Hepatocyte (in vitro differentiated cells): ENCODE measurements at regions not wholly inside any gene's neighbourhood (a gene's known extent, or its start where the extent isn't known, plus 50 kb on each side); places are given as distances from the start of the nearest gene placed in this dataset.
A peak's percentile ranks its signal among the peaks of the same experiment; 100 is the strongest.

Experiments used
- DNase-seq: peaks from one replicate; pipeline ENCODE4 v3.0.0-alpha.2; 2016; ENCODE audit warnings: low spot score
- H2AFZ ChIP-seq: fragments of 200-600 bp; sonication (generic); 2 replicates; pipeline ENCODE4 v1.6.0; 2016; ENCODE audit warnings: antibody characterized with exemption, mild to moderate bottlenecking
- H3K27ac ChIP-seq: fragments of 200-600 bp; sonication (generic); 2 replicates; pipeline ENCODE4 v1.5.1; 2016; ENCODE audit warnings: mild to moderate bottlenecking
- H3K27me3 ChIP-seq: fragments of 200-600 bp; sonication (generic); 2 replicates; pipeline ENCODE4 v1.6.1; 2016
- H3K36me3 ChIP-seq: fragments of 200-600 bp; sonication (generic); replicated peaks from 2 replicates; pipeline ENCODE4 v1.5.1; 2016; ENCODE audit warnings: low read depth; ENCODE audit not compliant: insufficient read depth
- H3K4me1 ChIP-seq: fragments of 200-600 bp; sonication (generic); 2 replicates; pipeline ENCODE4 v1.5.1; 2016; ENCODE audit warnings: mild to moderate bottlenecking, moderate library complexity; ENCODE audit not compliant: insufficient read depth
- H3K4me2 ChIP-seq: fragments of 200-600 bp; sonication (generic); 2 replicates; pipeline ENCODE4 v1.6.0; 2016
- H3K4me3 ChIP-seq: fragments of 200-600 bp; sonication (generic); 2 replicates; pipeline ENCODE4 v1.5.1; 2016; ENCODE audit warnings: mild to moderate bottlenecking
- H3K79me2 ChIP-seq: fragments of 200-600 bp; sonication (generic); 2 replicates; pipeline ENCODE4 v1.6.0; 2017; ENCODE audit warnings: mild to moderate bottlenecking
- H3K9me2 ChIP-seq: fragments of 200-600 bp; sonication (generic); replicated peaks from 2 replicates; pipeline ENCODE4 v1.6.0; 2017; ENCODE audit warnings: mild to moderate bottlenecking; ENCODE audit not compliant: insufficient read depth
- H3K9me3 ChIP-seq: fragments of 200-600 bp; sonication (generic); 2 replicates; pipeline ENCODE4 v1.5.1; 2016; ENCODE audit warnings: low read depth, mild to moderate bottlenecking
- H4K20me1 ChIP-seq: fragments of 200-600 bp; sonication (generic); 2 replicates; pipeline ENCODE4 v1.6.0; 2016; ENCODE audit warnings: mild to moderate bottlenecking; ENCODE audit not compliant: insufficient read depth, poor library complexity, severe bottlenecking
- EZH2 ChIP-seq: fragments of 200-600 bp; sonication (generic); IDR thresholded peaks from 2 replicates; pipeline ENCODE4 v1.6.1; 2016; ENCODE audit warnings: antibody characterized with exemption, mild to moderate bottlenecking, borderline replicate concordance
- EZH2phosphoT487 ChIP-seq: fragments of 200-600 bp; sonication (generic); IDR thresholded peaks from one replicate; pipeline ENCODE4 v1.6.1; 2018; ENCODE audit warnings: antibody characterized with exemption, mild to moderate bottlenecking, low read depth, moderate library complexity; ENCODE audit not compliant: unreplicated experiment, severe bottlenecking
- WGBS: methylation state at CpG from one replicate; pipeline ENCODE4 v1.1.6; 2016; ENCODE audit warnings: low lambda C conversion rate; ENCODE audit errors: missing lambda C conversion rate; 5-methylcytosine and 5-hydroxymethylcytosine counted together
- TF ChIP-seq, protein P1 (sequence below): fragments of 200-600 bp; sonication (generic); IDR thresholded peaks from 2 replicates; pipeline ENCODE4 v1.5.1; 2016; ENCODE audit warnings: antibody characterized with exemption, mild to moderate bottlenecking; ENCODE audit not compliant: poor library complexity

DNA sequence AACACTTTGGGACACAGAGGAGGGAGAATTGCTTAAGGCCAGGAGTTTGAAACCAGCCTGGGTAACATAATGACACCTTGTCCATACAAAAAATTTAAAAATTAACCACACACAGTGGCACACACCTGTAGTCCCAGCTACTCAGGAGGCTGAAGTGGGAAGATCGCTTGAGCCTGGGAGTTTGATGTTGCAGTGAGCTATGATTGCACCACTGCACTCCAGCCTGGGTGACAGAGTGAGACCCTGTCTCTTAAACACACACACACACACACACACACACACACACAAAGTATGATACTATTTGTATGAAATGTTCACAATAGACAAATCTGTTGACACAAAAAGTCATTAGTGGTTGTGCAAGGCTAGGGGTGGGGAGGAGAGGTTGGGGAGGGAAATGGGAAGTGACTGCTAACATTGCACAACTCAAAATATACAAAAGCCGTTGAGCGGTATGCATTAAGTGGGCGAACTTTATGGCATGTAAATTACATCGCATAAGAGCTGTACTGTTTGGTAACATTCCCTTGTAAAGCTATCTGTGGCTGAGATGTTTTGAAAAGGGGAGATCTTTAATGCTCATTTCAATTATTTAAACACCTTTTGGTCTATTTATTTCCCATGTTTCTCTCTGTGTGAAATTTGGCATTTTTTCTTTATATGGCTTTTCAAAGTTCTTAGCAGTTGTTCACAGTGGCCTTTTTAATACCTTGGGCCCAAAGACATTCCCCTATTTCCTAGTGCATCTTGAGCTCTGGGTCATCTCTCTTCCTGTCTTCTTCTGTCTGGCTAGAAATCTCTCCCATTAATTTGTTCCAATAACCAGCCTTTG, 58.9 kb upstream of the ZNF516 start:
- Histone ChIP-seq H4K20me1 (no peaks in the 10 kb centered on the region), H3K4me2 (peak overlapping the region; percentile 36), H3K27me3 (no peaks in the 10 kb centered on the region), H3K36me3 (no peaks in the 10 kb centered on the region), H3K27ac (no peak overlapping the region), H3K4me1 (peaks cover 5% of the 10 kb centered on the region), H3K9me2 (no peaks in the 10 kb centered on the region), H3K79me2 (no peaks in the 10 kb centered on the region), H3K4me3 (no peak overlapping the region), H2AFZ (no peak overlapping the region), H3K9me3 (no peaks in the 10 kb centered on the region)
- 46% methylated on average over 5 of the region's 5 CpGs for WGBS
- TF ChIP-seq EZH2phosphoT487 (no peak), EZH2 (no peak)
- TF ChIP-seq, protein P1, sequence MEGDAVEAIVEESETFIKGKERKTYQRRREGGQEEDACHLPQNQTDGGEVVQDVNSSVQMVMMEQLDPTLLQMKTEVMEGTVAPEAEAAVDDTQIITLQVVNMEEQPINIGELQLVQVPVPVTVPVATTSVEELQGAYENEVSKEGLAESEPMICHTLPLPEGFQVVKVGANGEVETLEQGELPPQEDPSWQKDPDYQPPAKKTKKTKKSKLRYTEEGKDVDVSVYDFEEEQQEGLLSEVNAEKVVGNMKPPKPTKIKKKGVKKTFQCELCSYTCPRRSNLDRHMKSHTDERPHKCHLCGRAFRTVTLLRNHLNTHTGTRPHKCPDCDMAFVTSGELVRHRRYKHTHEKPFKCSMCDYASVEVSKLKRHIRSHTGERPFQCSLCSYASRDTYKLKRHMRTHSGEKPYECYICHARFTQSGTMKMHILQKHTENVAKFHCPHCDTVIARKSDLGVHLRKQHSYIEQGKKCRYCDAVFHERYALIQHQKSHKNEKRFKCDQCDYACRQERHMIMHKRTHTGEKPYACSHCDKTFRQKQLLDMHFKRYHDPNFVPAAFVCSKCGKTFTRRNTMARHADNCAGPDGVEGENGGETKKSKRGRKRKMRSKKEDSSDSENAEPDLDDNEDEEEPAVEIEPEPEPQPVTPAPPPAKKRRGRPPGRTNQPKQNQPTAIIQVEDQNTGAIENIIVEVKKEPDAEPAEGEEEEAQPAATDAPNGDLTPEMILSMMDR, result no peak
- peak; percentile 51 for DNase-seq

DNA sequence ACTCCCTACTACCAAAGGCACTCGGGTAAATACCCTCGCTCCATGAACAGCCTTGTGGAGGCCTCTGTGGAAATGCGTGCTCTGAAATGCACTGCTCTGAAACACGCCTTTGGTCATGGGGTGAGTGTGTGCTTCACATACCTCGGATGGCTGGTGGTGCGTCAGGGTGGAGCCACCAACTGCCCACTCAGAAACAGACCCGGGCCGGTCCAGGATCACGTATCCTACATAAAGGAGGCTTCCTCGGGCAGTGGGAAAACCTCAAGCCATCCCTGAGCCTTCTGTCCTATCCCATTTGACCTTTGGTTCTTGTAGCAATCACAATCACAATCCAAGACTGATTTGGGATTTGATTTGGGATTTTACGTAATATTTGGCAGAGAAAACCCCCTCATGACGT, 53.5 kb upstream of the ZNF516 start:
- Histone ChIP-seq H3K4me2 (no peak overlapping the region), H3K79me2 (no peaks in the 10 kb centered on the region), H3K9me2 (no peaks in the 10 kb centered on the region), H3K27ac (no peak overlapping the region), H4K20me1 (no peaks in the 10 kb centered on the region), H3K4me3 (no peak overlapping the region), H3K27me3 (no peaks in the 10 kb centered on the region), H2AFZ (no peak overlapping the region), H3K9me3 (no peaks in the 10 kb centered on the region), H3K36me3 (no peaks in the 10 kb centered on the region), H3K4me1 (no peaks in the 10 kb centered on the region)
- no peak for DNase-seq
- 95% methylated on average over 12 of the region's 12 CpGs for WGBS
- no peak for TF ChIP-seq EZH2
- TF ChIP-seq EZH2phosphoT487, result no peak
- TF ChIP-seq, protein P1, result no peak

DNA sequence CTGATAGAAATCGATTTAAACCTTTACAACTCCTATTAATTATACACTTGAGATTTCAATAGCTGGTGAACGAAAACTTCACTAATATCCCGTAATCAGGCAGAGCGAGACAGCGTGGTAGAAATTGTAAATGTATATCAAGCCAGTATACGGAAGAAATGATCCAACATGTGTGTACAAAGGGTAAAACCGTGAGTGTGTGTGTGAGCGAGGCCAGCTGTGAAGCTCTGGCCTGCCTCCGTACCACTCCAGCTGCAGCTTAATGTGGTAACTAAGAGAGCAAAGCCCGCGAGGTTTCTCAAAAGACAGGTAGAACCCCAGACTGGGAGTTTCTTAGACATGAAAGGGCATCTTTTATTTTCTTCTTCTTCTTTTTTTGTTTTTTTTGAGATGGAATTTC, 52.3 kb upstream of the ZNF516 start:
- Histone ChIP-seq H3K4me2 (peak overlapping the region; percentile 33), H3K9me3 (no peaks in the 10 kb centered on the region)
- 80% methylated on average over 11 of the region's 11 CpGs for WGBS

More for the DNA sequence above, 52.3 kb upstream of the ZNF516 start:
- Histone ChIP-seq H2AFZ (no peak overlapping the region), H3K4me1 (no peaks in the 10 kb centered on the region), H3K27ac (peak overlapping the region; percentile 67), H4K20me1 (no peaks in the 10 kb centered on the region), H3K9me2 (no peaks in the 10 kb centered on the region), H3K27me3 (no peaks in the 10 kb centered on the region), H3K4me3 (no peak overlapping the region), H3K36me3 (no peaks in the 10 kb centered on the region), H3K79me2 (no peaks in the 10 kb centered on the region)
- no peak for DNase-seq
- TF ChIP-seq EZH2 (no peak), EZH2phosphoT487 (no peak)
- TF ChIP-seq, protein P1, result no peak
